H54 (cell line): ENCODE measurements at regions not wholly inside any gene's neighbourhood (a gene's known extent, or its start where the extent isn't known, plus 50 kb on each side); places are given as distances from the start of the nearest gene placed in this dataset.

Experiments
- DNase-seq: peaks from one replicate; pipeline ENCODE4 v3.0.0; 2011; ENCODE audit warnings: low spot score, mixed read lengths; ENCODE audit not compliant: insufficient read length
- FAIRE-seq: peaks from 3 replicates; lab custom pipeline; 2011; peaks lifted over from hg19 to GRCh38; lab: Jason Lieb, UNC
- POLR2A ChIP-seq: IDR thresholded peaks from 2 replicates; pipeline ENCODE4 v1.6.1; 2011; ENCODE audit warnings: low read depth, mild to moderate bottlenecking, low read length

DNA sequence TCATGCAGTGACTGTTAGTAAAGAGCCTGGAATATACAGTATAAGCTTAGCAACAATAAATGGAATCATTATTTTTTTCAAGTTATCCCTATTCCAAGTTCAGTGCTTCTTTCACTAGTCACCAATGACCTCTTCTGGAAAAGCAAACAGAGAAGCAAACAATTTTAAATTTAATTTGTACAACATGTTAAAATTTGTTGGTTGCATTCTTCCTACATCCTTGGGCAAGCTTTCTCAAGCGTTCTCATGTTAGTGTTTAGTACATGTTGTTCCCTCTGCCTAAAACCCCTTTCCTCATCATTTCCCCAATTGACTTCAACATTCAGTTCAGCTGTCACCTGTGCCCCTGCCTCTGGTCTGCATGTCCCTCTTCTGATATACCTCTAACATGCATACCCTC, 123.4 kb downstream of the SEC61B start:
- no peak for TF ChIP-seq POLR2A
- FAIRE-seq (no peak), DNase-seq (no peak)

DNA sequence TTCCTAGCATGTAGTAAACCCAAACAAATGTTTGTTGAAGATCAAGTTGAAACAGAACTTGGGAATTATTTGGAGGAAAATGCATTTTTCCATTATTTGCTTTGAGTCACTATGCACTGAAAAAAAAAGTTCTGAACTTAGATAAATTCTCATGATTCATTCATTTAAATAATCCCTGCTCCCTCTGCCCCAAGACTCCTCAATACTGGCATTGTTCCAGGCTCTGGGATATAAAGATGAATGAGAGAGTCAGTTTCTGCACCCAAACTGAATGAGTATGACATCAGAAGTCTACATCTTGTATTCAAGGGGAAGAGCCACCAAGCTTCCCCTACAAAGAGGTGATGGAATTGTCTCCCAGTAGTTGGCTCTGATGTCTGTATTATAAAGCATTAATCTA, 123.9 kb downstream of the SEC61B start:
- FAIRE-seq (no peak), DNase-seq (no peak)
- TF ChIP-seq POLR2A: no peak

DNA sequence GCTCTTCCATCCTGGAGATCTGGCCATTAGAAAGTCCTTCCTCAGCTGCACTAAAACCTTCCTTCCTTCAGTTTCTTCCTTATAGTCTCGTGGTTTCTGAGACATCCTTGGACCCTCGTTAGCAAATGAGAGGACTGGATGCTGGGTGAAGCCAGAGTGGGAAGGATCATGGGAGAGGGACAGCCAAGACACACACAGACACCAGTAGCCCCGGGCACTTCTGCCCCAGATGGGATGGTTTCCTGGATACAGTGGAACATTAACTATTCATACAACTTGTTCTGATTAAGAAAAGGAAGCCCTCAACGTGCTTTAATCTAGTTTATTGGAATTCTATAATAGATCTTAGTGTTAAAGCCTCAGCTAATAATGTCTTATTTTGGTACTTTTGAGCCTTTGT, 125.5 kb downstream of the SEC61B start:
- FAIRE-seq: no peak
- no peak for TF ChIP-seq POLR2A

DNA sequence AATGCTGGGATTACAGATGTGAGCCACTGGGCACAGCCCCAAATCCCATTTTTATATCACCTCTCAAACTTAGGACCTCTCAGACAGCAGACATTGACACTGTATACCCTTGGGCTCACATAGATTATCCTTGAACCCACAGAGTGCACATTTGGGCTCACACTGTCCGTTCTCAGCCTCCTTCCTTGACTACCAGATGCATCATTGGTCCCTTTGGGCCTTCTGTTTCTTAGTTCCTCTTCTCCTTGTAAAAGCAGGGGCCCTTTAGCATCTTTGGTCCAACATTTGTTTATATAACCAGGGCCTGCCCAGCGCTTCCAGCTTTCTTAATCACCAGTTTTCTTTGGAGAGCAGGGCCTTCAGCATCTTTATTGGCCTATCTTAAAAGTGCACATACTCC, 126.2 kb downstream of the SEC61B start:
- no peak for DNase-seq
- FAIRE-seq: no peak
- TF ChIP-seq POLR2A: no peak

More for the DNA sequence above, 125.5 kb downstream of the SEC61B start:
- no peak for DNase-seq

DNA sequence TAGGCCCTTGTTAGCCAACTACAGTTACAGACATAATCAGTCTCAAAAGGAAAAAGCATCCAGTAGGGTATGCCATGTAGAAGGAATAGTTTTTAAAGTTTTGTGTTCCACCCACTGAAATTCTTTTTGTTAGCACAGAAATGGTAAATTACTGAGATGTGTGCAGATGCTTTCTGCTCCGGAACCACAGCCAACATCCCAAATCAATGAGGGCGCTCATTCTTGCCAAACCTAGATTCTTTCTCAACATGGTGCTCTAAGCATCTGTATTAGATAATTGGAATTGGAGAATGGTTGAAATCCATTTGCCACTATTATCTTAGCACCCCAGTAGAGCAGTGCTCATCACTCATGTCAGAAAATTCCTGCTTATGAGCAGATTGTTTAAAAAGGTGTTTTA, 127.8 kb downstream of the SEC61B start:
- no peak for FAIRE-seq
- no peak for DNase-seq

DNA sequence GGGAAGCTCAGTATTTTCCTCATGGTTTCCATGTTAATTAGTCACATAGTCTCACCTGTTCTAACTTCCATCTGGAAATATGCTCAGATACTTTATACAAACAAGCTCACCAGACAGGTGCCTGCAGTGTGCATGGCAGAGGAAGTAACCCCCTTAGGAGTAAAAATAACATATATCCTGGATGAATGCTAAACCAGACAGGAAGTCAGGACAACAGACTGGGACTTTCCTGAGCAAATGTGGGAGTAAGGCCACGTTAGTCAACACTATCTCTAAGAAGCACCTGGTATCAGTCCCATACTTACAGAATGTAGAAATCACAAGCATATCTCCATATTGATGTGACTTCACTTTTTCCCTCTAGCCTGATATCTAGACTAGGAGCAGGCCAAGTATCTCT, 128.4 kb downstream of the SEC61B start:
- no peak for DNase-seq
- no peak for TF ChIP-seq POLR2A
- FAIRE-seq: no peak

More for the DNA sequence above, 127.8 kb downstream of the SEC61B start:
- TF ChIP-seq POLR2A: no peak

DNA sequence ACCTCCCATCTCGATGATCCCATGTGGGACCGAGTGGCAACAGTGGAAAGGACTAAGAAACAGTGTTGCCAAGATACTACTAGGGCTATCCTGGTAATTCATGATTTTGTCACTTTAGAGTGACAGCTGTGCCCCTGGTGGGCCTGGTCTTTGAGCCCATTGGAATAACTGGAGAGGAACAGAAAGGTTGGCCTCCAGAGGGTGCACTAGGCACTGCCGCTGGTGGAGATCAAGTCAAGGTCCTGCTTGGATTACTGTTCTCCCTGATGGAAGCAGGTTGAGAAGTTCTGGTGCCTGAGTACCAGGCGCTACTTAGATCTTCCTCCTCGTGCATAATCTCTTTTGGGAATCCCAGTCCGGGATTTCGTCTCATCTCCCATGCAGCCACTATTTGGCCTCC, 129.6 kb downstream of the SEC61B start:
- no peak for FAIRE-seq
- DNase-seq: no peak
- TF ChIP-seq POLR2A: no peak

DNA sequence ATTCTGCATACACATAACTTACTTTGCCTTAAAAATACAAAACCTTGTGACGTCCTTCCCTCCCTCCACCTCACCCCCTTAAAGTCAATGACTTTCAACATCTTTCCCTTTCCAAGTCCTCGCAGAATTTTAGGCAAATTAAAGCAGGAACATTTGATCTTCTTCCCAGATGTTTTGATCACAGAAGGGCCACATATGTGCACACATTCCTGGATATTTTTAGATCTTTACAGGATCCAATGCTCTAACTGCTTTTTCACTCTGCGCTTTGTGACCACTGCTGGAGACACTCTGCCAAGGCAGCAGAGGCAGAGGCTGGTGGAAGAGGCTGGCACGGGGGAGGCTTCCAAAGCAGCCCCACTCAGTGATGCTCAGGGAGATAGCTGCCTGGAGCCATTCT, 130.7 kb downstream of the SEC61B start:
- DNase-seq: no peak
- no peak for TF ChIP-seq POLR2A
- no peak for FAIRE-seq

DNA sequence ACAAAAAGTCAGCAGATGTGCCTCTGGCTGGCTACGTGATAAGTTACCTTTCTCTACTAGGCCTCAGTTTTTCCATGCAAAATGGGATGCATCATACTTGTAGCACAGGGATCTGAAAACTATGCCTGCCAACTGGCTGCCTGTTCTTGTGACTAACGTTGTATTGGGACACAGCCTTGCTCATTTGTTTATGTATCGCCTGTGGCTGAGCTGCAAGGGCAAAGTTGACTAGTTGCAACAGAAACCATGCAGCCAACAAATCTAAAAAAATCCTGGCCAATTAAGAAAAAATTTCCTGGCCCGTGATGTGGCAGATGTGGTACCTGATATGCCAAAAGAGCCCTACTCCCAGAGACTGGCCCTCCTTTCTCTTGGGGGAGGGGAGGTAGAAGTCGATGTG, 131.3 kb downstream of the SEC61B start:
- no peak for TF ChIP-seq POLR2A
- FAIRE-seq (no peak), DNase-seq (no peak)

DNA sequence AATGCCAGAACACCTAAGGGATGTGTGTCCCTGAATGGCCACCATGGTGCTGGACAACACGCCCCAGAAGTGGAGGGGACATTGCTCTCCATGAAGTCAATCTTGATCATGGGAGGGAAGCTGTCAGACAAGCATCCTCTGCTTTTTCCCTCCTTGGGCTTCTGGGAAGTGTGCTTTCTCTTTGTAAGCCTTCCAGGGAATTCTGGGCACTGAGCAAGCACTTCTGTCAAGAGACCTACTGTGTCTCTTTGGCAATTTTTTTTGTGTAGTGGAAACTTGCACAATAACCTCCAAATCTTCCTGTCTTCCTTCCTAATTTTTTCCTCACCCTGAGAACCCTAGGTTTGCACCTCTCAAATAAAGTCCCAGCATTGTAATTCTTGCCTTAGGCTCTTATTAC, 132.0 kb downstream of the SEC61B start:
- no peak for DNase-seq
- no peak for TF ChIP-seq POLR2A
- no peak for FAIRE-seq

DNA sequence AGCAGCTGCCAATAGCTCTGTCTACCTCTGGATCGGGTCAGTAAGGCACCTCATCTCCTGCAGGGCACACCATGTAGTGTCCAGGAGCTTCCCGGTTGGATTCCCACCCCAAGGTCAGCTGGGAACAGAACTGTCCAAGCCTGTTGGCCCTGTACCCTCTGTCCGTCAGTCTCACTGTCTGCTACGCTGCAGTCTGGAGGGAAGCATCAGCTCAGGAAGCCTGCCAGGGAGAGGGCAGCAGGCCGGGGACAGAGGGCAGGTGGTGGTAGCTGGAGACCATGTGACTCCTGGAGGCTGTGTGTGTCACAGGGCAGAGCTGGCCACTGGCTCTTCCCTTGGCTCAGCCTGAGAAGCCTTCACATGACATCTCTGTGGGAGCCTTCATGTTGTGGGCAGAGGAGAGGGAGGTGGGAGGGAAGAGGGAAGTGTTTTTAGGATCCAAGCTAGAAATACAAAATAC, 134.5 kb downstream of the SEC61B start:
- no peak for DNase-seq
- FAIRE-seq: no peak
- no peak for TF ChIP-seq POLR2A

DNA sequence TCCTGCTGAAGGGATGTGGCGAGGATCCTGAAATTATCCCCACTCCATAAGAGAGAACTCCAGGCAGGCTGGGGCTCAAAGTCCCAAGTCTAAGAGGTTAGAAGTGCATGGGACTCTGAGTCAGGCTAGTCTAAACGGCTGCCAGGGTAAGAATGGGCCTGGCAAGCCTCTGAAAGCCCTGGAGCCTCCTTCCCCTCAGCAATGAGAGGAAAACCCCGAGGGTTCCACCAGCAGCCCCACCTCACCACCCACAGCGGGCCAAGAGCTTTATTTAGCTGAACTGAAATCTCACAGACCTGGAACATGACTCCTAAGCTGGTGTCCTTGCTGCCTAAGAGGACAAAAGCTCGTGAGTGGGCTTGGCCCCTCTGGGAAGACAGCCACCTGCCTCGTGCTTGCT, 135.5 kb downstream of the SEC61B start:
- no peak for DNase-seq
- no peak for FAIRE-seq
- no peak for TF ChIP-seq POLR2A

DNA sequence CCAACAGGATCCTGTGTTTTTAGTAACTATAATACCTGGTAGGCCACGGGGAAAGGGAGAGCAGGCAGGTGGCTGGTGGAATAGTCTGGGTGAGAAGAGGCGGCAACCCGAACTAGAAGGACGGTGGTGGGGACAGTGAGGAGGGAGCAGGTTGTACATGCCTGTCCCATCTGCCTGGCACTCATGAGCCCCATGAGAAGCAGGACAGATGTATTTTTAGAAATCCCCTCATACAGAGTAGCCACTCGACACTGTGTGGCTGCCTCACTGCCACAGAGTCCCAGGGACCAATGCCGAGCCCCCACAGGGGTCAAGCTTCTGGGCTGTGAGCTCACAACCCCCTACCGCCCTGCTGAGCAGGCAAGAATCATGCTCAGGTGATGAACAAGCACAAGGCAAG, 136.6 kb downstream of the SEC61B start:
- no peak for TF ChIP-seq POLR2A
- DNase-seq (no peak), FAIRE-seq (no peak)

DNA sequence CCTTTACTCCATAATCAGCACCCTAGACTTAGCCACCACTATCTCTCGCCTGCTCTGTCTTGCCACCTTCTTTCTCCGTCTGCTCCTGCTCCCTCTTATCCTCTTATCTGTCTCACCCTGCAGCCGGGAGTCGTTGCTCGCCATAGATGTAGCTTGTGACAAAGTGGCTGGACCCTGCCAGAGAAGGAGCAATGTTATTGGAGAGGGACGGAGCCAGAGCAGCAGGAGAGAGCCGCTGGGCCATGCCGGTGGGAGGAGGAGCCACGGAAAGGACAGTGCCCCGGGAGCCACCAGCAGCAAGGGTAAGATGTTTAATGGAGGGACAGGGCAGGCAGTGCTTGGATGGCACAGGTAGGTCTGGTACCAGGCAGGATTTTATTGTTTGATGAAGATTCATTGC, 137.3 kb downstream of the SEC61B start:
- FAIRE-seq: no peak
- no peak for TF ChIP-seq POLR2A
- DNase-seq: no peak

DNA sequence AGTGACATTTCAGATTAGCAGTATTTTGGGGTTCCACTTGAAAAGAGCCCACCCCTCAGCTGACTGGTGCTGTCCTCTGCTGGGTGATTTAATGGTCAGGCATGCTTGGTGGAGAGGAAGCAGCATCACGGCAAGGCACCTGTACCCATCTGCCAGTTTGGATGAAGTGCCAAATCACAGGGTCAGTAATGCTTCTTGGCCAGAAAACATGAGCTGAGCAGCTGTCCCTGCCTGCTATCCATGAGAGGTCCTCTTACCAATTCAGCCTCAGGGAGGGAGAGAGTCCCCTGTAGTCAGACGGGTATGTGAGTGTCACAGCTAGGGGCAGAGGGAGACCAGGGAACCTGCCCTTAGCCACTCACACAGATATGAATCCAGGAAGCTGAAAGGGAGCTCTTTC, 137.9 kb downstream of the SEC61B start:
- FAIRE-seq (no peak), DNase-seq (no peak)
- no peak for TF ChIP-seq POLR2A

DNA sequence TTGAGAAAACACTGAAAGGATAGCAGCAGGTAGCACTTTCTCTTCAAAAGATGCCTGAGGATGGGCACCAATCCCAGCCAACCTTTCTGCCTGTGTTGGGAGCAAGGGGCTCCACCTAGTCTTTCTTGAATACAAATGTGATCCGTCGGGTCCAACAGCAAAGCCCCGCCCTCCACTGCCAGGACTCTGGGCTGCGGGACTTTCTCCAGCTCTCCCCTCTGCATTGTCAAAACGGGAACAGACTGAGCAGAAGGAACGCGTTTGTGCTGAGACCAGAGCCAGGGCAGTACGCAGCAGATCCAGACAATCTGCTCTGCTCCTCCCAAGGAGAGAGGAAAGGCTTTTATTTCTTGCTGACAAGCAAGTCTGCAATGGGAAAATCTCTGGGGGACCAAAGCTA, 139.7 kb downstream of the SEC61B start:
- no peak for FAIRE-seq
- TF ChIP-seq POLR2A: no peak
- DNase-seq: no peak
